ENCODE measurements at regions not wholly inside any gene's neighbourhood (a gene's known extent, or its start where the extent isn't known, plus 50 kb on each side); places are given as distances from the start of the nearest gene placed in this dataset.
A peak's percentile ranks its signal among the peaks of the same experiment; 100 is the strongest.
"Not testable (repeated sequence)": the region's sequence is repeated elsewhere in the genome, so short reads cannot be mapped to it uniquely, and the experiment has no call there.

- DNase-seq: no peak
Measured at GRCh38 chr2:57444752-57445430, 601.7 kb upstream of the VRK2 start.

GRCh38 chr2:57448816-57449215 lies 597.8 kb upstream of the VRK2 start:
- no peak for DNase-seq

GRCh38 chr2:57450170-57450569 lies 596.4 kb upstream of the VRK2 start:
- no peak for DNase-seq

- DNase-seq: no peak
Measured at GRCh38 chr2:57452634-57453033, 594.0 kb upstream of the VRK2 start.

- no peak for DNase-seq
Measured at GRCh38 chr2:57453945-57454344, 592.7 kb upstream of the VRK2 start.

GRCh38 chr2:57460396-57461276 lies 586.0 kb upstream of the VRK2 start:
- no peak for DNase-seq

GRCh38 chr2:57461624-57462023 lies 585.0 kb upstream of the VRK2 start:
- no peak for DNase-seq

GRCh38 chr2:57465067-57465466 lies 581.5 kb upstream of the VRK2 start:
- DNase-seq: no peak

GRCh38 chr2:57465967-57466366 lies 580.6 kb upstream of the VRK2 start:
- no peak for DNase-seq

- no peak for DNase-seq
Measured at GRCh38 chr2:57475391-57475790, 571.2 kb upstream of the VRK2 start.

- no peak for DNase-seq
Measured at GRCh38 chr2:57479981-57480380, 566.6 kb upstream of the VRK2 start.

- DNase-seq: no peak
Measured at GRCh38 chr2:57488061-57488460, 558.5 kb upstream of the VRK2 start.

GRCh38 chr2:57490741-57491140 lies 555.9 kb upstream of the VRK2 start:
- DNase-seq: no peak

- DNase-seq: no peak
Measured at GRCh38 chr2:57491213-57491612, 555.4 kb upstream of the VRK2 start.

- not testable (repeated sequence) for DNase-seq
Measured at GRCh38 chr2:57493966-57494365, 552.6 kb upstream of the VRK2 start.

GRCh38 chr2:57497489-57498096 lies 549.0 kb upstream of the VRK2 start:
- DNase-seq: peak; percentile 35

- DNase-seq: no peak
Measured at GRCh38 chr2:57504787-57505186, 541.8 kb upstream of the VRK2 start.

GRCh38 chr2:57509189-57509588 lies 537.4 kb upstream of the VRK2 start:
- DNase-seq: no peak

- DNase-seq: no peak
Measured at GRCh38 chr2:57510704-57511103, 535.9 kb upstream of the VRK2 start.

GRCh38 chr2:57515366-57515765 lies 531.2 kb upstream of the VRK2 start:
- no peak for DNase-seq

GRCh38 chr2:57516698-57517340 lies 529.8 kb upstream of the VRK2 start:
- no peak for DNase-seq

GRCh38 chr2:57523304-57523703 lies 523.3 kb upstream of the VRK2 start:
- no peak for DNase-seq

GRCh38 chr2:57527685-57528084 lies 518.9 kb upstream of the VRK2 start:
- DNase-seq: no peak
